Astrocyte (in vitro differentiated cells and primary cell): ENCODE measurements at regions not wholly inside any gene's neighbourhood (a gene's known extent, or its start where the extent isn't known, plus 50 kb on each side); places are given as distances from the start of the nearest gene placed in this dataset.

Experiments
- DNase-seq: peaks from one replicate; pipeline ENCODE4 v3.0.0-alpha.2; 2010; ENCODE audit warnings: low read depth
- FAIRE-seq: peaks from 2 replicates; lab custom pipeline; 2011; peaks lifted over from hg19 to GRCh38; lab: Jason Lieb, UNC
- H2AFZ ChIP-seq: 2 replicates; pipeline ENCODE4 v1.6.0; 2012; ENCODE audit warnings: low read depth, low read length, inconsistent platforms
- H3K27ac ChIP-seq: 2 replicates; pipeline ENCODE4 v1.5.1; 2011; ENCODE audit warnings: low read depth, low read length, inconsistent platforms
- H3K27me3 ChIP-seq: 2 replicates; pipeline ENCODE4 v1.6.0; 2011; ENCODE audit warnings: low read length, inconsistent platforms; ENCODE audit not compliant: insufficient read depth
- H3K36me3 ChIP-seq: 2 replicates; pipeline ENCODE4 v1.5.1; 2011; ENCODE audit warnings: low read length, inconsistent platforms; ENCODE audit not compliant: insufficient read depth
- H3K4me1 ChIP-seq: 2 replicates; pipeline ENCODE4 v1.5.1; 2011; ENCODE audit warnings: low read length, inconsistent platforms; ENCODE audit not compliant: insufficient read depth
- H3K4me2 ChIP-seq: 2 replicates; pipeline ENCODE4 v1.6.0; 2012; ENCODE audit warnings: low read length, inconsistent platforms
- H3K4me3 ChIP-seq: 2 replicates; pipeline ENCODE4 v1.5.1; 2011; ENCODE audit warnings: low read depth, mild to moderate bottlenecking, low read length, inconsistent platforms; ENCODE audit not compliant: insufficient read depth
- H3K79me2 ChIP-seq: 2 replicates; pipeline ENCODE4 v1.6.0; 2012; ENCODE audit warnings: mild to moderate bottlenecking, low read length, inconsistent platforms; ENCODE audit not compliant: insufficient read depth
- H3K9ac ChIP-seq: 2 replicates; pipeline ENCODE4 v1.6.0; 2012; ENCODE audit warnings: mild to moderate bottlenecking, low read length, inconsistent platforms
- H3K9me3 ChIP-seq: 2 replicates; pipeline ENCODE4 v1.5.1; 2012; ENCODE audit warnings: low read depth, mild to moderate bottlenecking, low read length, inconsistent platforms; ENCODE audit not compliant: insufficient read depth
- H4K20me1 ChIP-seq: 2 replicates; pipeline ENCODE4 v1.6.0; 2012; ENCODE audit warnings: low read length, inconsistent platforms; ENCODE audit not compliant: insufficient read depth
- H3K27ac Mint-ChIP-seq: one replicate; pipeline ENCODE4 v1.8.0; 2021; ENCODE audit warnings: mild to moderate bottlenecking, mixed read lengths; ENCODE audit not compliant: unreplicated experiment
- H3K27me3 Mint-ChIP-seq: one replicate; pipeline ENCODE4 v1.8.0; 2021; ENCODE audit warnings: low read depth, mixed read lengths; ENCODE audit not compliant: unreplicated experiment
- H3K36me3 Mint-ChIP-seq: one replicate; pipeline ENCODE4 v1.8.0; 2021; ENCODE audit warnings: low read depth, mixed read lengths; ENCODE audit not compliant: unreplicated experiment
- H3K4me1 Mint-ChIP-seq: one replicate; pipeline ENCODE4 v1.8.0; 2021; ENCODE audit warnings: low read depth, mixed read lengths; ENCODE audit not compliant: unreplicated experiment
- H3K4me3 Mint-ChIP-seq: one replicate; pipeline ENCODE4 v1.8.0; 2021; ENCODE audit warnings: mild to moderate bottlenecking, moderate library complexity, mixed read lengths; ENCODE audit not compliant: unreplicated experiment
- H3K9me3 Mint-ChIP-seq: one replicate; pipeline ENCODE4 v1.8.0; 2021; ENCODE audit warnings: mild to moderate bottlenecking, mixed read lengths; ENCODE audit not compliant: unreplicated experiment
- EZH2 ChIP-seq: IDR thresholded peaks from 2 replicates; pipeline ENCODE4 v1.6.1; 2012; ENCODE audit warnings: mild to moderate bottlenecking, low read length, inconsistent platforms; ENCODE audit not compliant: insufficient read depth
- TF ChIP-seq, protein P1 (sequence below): IDR thresholded peaks from 2 replicates; pipeline ENCODE4 v1.5.1; 2011; ENCODE audit warnings: low read depth, mild to moderate bottlenecking, inconsistent platforms, low read length, moderate library complexity; ENCODE audit not compliant: insufficient read depth

DNA sequence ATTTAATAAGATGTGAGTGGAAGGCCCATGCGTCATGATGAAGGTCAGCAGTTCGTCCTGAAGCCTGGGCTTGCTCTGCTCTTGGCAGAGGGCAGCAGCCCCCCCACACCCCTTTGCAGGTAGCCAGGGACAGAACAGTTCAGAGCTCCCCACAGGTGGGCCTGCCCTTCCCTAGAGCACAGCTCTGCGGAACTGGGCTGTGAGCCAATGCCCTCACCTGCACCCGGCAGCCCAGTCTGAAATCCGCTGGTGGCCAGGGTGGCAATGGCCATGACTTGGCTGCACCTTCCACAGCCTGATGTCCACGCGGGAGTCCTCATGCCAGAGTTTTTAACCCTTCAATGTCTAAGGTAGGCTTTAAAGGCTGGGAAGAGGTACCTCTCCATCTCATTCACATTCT is 136.7 kb downstream of the ACKR3 start:
- peaks cover 8% of the 10 kb centered on the region for H3K4me1 Mint-ChIP-seq
- Histone ChIP-seq H3K4me1 (peaks cover 2% of the 10 kb centered on the region), H2AFZ (no peak overlapping the region), H3K27me3 (no peaks in the 10 kb centered on the region), H3K79me2 (no peaks in the 10 kb centered on the region), H3K36me3 (no peaks in the 10 kb centered on the region), H3K9ac (no peak overlapping the region), H3K4me3 (no peak overlapping the region), H3K4me2 (no peak overlapping the region), H3K9me3 (no peaks in the 10 kb centered on the region), H3K27ac (no peak overlapping the region), H4K20me1 (no peaks in the 10 kb centered on the region)
- H3K27me3 Mint-ChIP-seq = peaks cover 14% of the 10 kb centered on the region
- H3K27ac Mint-ChIP-seq = no peak overlapping the region
- FAIRE-seq = no peak
- H3K4me3 Mint-ChIP-seq = no peak overlapping the region
- no peaks in the 10 kb centered on the region for H3K9me3 Mint-ChIP-seq
- TF ChIP-seq, protein P1, sequence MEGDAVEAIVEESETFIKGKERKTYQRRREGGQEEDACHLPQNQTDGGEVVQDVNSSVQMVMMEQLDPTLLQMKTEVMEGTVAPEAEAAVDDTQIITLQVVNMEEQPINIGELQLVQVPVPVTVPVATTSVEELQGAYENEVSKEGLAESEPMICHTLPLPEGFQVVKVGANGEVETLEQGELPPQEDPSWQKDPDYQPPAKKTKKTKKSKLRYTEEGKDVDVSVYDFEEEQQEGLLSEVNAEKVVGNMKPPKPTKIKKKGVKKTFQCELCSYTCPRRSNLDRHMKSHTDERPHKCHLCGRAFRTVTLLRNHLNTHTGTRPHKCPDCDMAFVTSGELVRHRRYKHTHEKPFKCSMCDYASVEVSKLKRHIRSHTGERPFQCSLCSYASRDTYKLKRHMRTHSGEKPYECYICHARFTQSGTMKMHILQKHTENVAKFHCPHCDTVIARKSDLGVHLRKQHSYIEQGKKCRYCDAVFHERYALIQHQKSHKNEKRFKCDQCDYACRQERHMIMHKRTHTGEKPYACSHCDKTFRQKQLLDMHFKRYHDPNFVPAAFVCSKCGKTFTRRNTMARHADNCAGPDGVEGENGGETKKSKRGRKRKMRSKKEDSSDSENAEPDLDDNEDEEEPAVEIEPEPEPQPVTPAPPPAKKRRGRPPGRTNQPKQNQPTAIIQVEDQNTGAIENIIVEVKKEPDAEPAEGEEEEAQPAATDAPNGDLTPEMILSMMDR = no peak
- TF ChIP-seq EZH2 = no peak
- peaks cover 6% of the 10 kb centered on the region for H3K36me3 Mint-ChIP-seq
- no peak for DNase-seq

DNA sequence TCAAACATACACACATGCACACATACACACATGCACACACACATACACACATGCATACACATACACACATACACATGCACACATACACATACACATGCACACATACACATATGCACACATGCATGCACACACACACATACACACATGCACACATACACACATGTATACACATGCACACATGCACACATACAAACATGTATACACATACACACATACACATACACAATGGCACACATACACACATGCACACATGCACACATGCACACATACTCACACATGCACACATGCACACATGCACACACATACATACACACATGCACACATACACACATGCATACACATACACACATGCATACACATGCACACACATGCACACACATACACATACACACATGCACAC is 137.2 kb downstream of the ACKR3 start:
- no peaks in the 10 kb centered on the region for H3K27me3 ChIP-seq
- Mint-ChIP-seq H3K4me1 (peaks cover 10% of the 10 kb centered on the region), H3K4me3 (no peak overlapping the region), H3K27ac (no peak overlapping the region), H3K36me3 (peaks cover 1% of the 10 kb centered on the region), H3K27me3 (peaks cover 9% of the 10 kb centered on the region), H3K9me3 (no peaks in the 10 kb centered on the region)
- H3K9ac ChIP-seq = no peak overlapping the region
- no peak overlapping the region for H3K27ac ChIP-seq
- no peaks in the 10 kb centered on the region for H3K9me3 ChIP-seq
- no peak for TF ChIP-seq EZH2
- TF ChIP-seq, protein P1 = no peak
- no peak for DNase-seq
- FAIRE-seq = no peak
- H4K20me1 ChIP-seq = no peaks in the 10 kb centered on the region
- H3K4me3 ChIP-seq = no peak overlapping the region
- peaks cover 7% of the 10 kb centered on the region for H3K4me1 ChIP-seq
- no peaks in the 10 kb centered on the region for H3K36me3 ChIP-seq
- H3K79me2 ChIP-seq = no peaks in the 10 kb centered on the region
- H3K4me2 ChIP-seq = no peak overlapping the region
- no peak overlapping the region for H2AFZ ChIP-seq

DNA sequence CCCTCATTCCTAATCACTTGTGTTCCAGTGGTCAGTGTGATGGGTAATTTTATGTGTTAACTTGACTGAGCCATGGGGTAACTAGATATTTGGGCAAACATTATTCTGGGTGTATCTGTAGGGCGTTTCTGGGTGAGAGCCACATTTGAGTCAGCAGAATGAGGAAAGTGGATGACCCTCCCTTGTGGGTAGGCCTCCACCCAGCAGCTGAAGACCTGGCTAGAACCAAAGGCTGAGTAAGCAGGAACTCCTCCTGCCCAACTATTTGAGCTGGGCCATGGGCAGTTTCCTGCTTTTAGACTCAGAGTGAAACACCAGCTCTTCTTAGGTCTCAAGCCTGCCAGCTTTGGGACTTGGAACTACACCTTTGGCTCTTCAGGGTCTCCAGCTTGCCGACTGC is 141.8 kb downstream of the ACKR3 start:
- H3K27ac Mint-ChIP-seq = no peak overlapping the region
- TF ChIP-seq, protein P1 = no peak
- TF ChIP-seq EZH2 = no peak
- no peaks in the 10 kb centered on the region for H3K79me2 ChIP-seq
- H3K27me3 Mint-ChIP-seq = no peaks in the 10 kb centered on the region
- peaks cover 2% of the 10 kb centered on the region for H3K27me3 ChIP-seq
- H3K36me3 ChIP-seq = no peaks in the 10 kb centered on the region
- no peak overlapping the region for H3K9ac ChIP-seq
- DNase-seq (peak; percentile 68), FAIRE-seq (peak; percentile 67)
- peaks cover 30% of the 10 kb centered on the region for H3K4me1 Mint-ChIP-seq
- H3K9me3 ChIP-seq = no peaks in the 10 kb centered on the region
- H3K4me3 ChIP-seq = no peak overlapping the region
- no peaks in the 10 kb centered on the region for H4K20me1 ChIP-seq
- no peak overlapping the region for H3K4me2 ChIP-seq
- H3K27ac ChIP-seq = no peak overlapping the region
- no peak overlapping the region for H2AFZ ChIP-seq
- peaks cover 29% of the 10 kb centered on the region for H3K4me1 ChIP-seq
- no peaks in the 10 kb centered on the region for H3K9me3 Mint-ChIP-seq
- H3K4me3 Mint-ChIP-seq = no peak overlapping the region
- no peaks in the 10 kb centered on the region for H3K36me3 Mint-ChIP-seq
